SU-DHL-6 (cell line): ENCODE measurements at regions not wholly inside any gene's neighbourhood (a gene's known extent, or its start where the extent isn't known, plus 50 kb on each side); places are given as distances from the start of the nearest gene placed in this dataset.

Experiments used
- CTCF ChIP-seq: fragments of 200-600 bp; sonication (generic); IDR thresholded peaks from one replicate; pipeline ENCODE4 v1.5.1; 2017; ENCODE audit warnings: antibody characterized with exemption, mild to moderate bottlenecking, low read length, moderate library complexity; ENCODE audit not compliant: insufficient read depth, poor library complexity, severe bottlenecking
- EZH2phosphoT487 ChIP-seq: fragments of 200-600 bp; sonication (generic), shearing (Covaris generic); conservative IDR thresholded peaks from 2 replicates; pipeline ENCODE4 v1.6.1; 2018; ENCODE audit warnings: mild to moderate bottlenecking, antibody characterized with exemption, low read length, moderate library complexity, mixed read lengths

GRCh38 chr2:125445495-125445894 is 1210.5 kb upstream of the GYPC start:
- TF ChIP-seq CTCF (no peak), EZH2phosphoT487 (no peak)
